CD4-positive, alpha-beta T cell (primary cell): ENCODE measurements at regions not wholly inside any gene's neighbourhood (a gene's known extent, or its start where the extent isn't known, plus 50 kb on each side); places are given as distances from the start of the nearest gene placed in this dataset.

ENCODE experiments used
- ATAC-seq: fragments of 200-7000 bp; cut with Tn5 transposase; one replicate; pipeline ENCODE4 v1.10.0; 2022; ENCODE audit warnings: mild to moderate bottlenecking; ENCODE audit not compliant: poor library complexity
- CTCF ChIA-PET: fragments of 350-600 bp; sonication (Branson Sonifier 250); formaldehyde crosslinking; loops from one replicate; lab custom pipeline; 2021; ENCODE audit warnings: antibody characterized with exemption, inconsistent platforms; lab: Charles Lee
- POLR2A ChIA-PET: fragments of 350-600 bp; sonication (Branson Sonifier 250); formaldehyde crosslinking; loops from one replicate; lab custom pipeline; 2021; ENCODE audit warnings: antibody characterized with exemption, inconsistent platforms; lab: Charles Lee
- DNase-seq, 14 experiments: peaks; one replicate each; pipeline ENCODE4 v3.0.0-alpha.2; 2013 to 2020; ENCODE audit warnings: mixed read lengths in 2 of 14
- H3K27ac ChIP-seq, 2 donors: one replicate each; pipeline versions ENCODE4 v1.5.1 to v1.7.0; 2013; ENCODE audit warnings: low read length in 2 of 2, low read depth in 1 of 2, mild to moderate bottlenecking in 1 of 2
- H3K27me3 ChIP-seq, 2 experiments: 1 replicate in 1 of 2; 2 replicates in 1 of 2; pipeline versions ENCODE4 v1.6.1 to v1.7.0; 2013; ENCODE audit warnings: low read length in 2 of 2, control low read depth in 1 of 2, mild to moderate bottlenecking in 1 of 2, moderate library complexity in 1 of 2; ENCODE audit not compliant: insufficient read depth in 2 of 2, control insufficient read depth in 1 of 2
- H3K36me3 ChIP-seq: one replicate; pipeline ENCODE4 v1.6.1; 2013; ENCODE audit warnings: low read length, control low read depth; ENCODE audit not compliant: insufficient read depth
- H3K4me1 ChIP-seq: one replicate; pipeline ENCODE4 v1.6.1; 2013; ENCODE audit warnings: low read length, control low read depth; ENCODE audit not compliant: insufficient read depth
- H3K4me3 ChIP-seq: one replicate; pipeline ENCODE4 v1.5.1; 2013; ENCODE audit warnings: mild to moderate bottlenecking, low read length, moderate library complexity
- H3K9me3 ChIP-seq, 2 experiments: 1 replicate in 1 of 2; 2 replicates in 1 of 2; pipeline versions ENCODE4 v1.6.1 to v1.7.0; 2013; ENCODE audit warnings: low read length in 2 of 2, mild to moderate bottlenecking in 2 of 2, control low read depth in 1 of 2, moderate library complexity in 1 of 2; ENCODE audit not compliant: control insufficient read depth in 1 of 2, insufficient read depth in 1 of 2
- H3K27ac Mint-ChIP-seq: one replicate; pipeline ENCODE4 v1.8.0; 2020; ENCODE audit warnings: mixed read lengths
- H3K27me3 Mint-ChIP-seq: one replicate; pipeline ENCODE4 v1.8.0; 2021; ENCODE audit warnings: mixed read lengths
- H3K36me3 Mint-ChIP-seq: one replicate; pipeline ENCODE4 v1.8.0; 2021; ENCODE audit warnings: low read depth, mixed read lengths
- H3K4me1 Mint-ChIP-seq: one replicate; pipeline ENCODE4 v1.8.0; 2021; ENCODE audit warnings: low read depth, mixed read lengths
- H3K4me3 Mint-ChIP-seq: one replicate; pipeline ENCODE4 v1.8.0; 2020; ENCODE audit warnings: mild to moderate bottlenecking, mixed read lengths
- H3K9me3 Mint-ChIP-seq: one replicate; pipeline ENCODE4 v1.8.0; 2020; ENCODE audit warnings: mixed read lengths
- CTCF ChIP-seq: fragments of 200-600 bp; IDR thresholded peaks from one replicate; pipeline ENCODE4 v1.8.0; 2022; ENCODE audit warnings: antibody characterized with exemption, mild to moderate bottlenecking
- intact Hi-C, 2 experiments: fragments of 100-400 bp; cut with DNase I in 1 of 2; cut with micrococcal nuclease in 1 of 2; formaldehyde crosslinking; loops; one replicate each; pipeline versions ENCODE4 v1.15.1 to v1.9.0; 2023 to 2025; cut with DNase I, micrococcal nuclease

GRCh38 chr3:19668163-19668562 lies 265.9 kb downstream of the EFHB start:
- Histone ChIP-seq H3K36me3 (no peaks in the 10 kb centered on the region), H3K27me3 (no peaks in the 10 kb centered on the region), H3K4me3 (no peak overlapping the region), H3K4me1 (no peaks in the 10 kb centered on the region), H3K27ac (no peak overlapping the region), H3K9me3 (peaks cover 0 to 9% of the 10 kb centered on the region in 2 experiments)
- no peaks in the 10 kb centered on the region for H3K4me1 Mint-ChIP-seq
- no peaks in the 10 kb centered on the region for H3K27me3 Mint-ChIP-seq
- H3K4me3 Mint-ChIP-seq = no peak overlapping the region
- TF ChIP-seq CTCF = no peak
- ATAC-seq (no peak), DNase-seq (no peak)
- no peaks in the 10 kb centered on the region for H3K36me3 Mint-ChIP-seq
- no peak overlapping the region for H3K27ac Mint-ChIP-seq
- POLR2A ChIA-PET = no interaction called here
- intact Hi-C loops = no loop called here
- H3K9me3 Mint-ChIP-seq = no peaks in the 10 kb centered on the region
- CTCF ChIA-PET = no interaction called here

- intact Hi-C loops = no loop called here
- no peak for TF ChIP-seq CTCF
- H3K4me3 ChIP-seq = no peak overlapping the region
- Mint-ChIP-seq H3K36me3 (no peaks in the 10 kb centered on the region), H3K4me1 (no peaks in the 10 kb centered on the region), H3K27ac (no peak overlapping the region), H3K9me3 (no peaks in the 10 kb centered on the region), H3K27me3 (no peaks in the 10 kb centered on the region), H3K4me3 (no peak overlapping the region)
- no peak for ATAC-seq
- no peaks in the 10 kb centered on the region for H3K36me3 ChIP-seq
- ChIA-PET CTCF (no interaction called here), POLR2A (no interaction called here)
- no peaks in the 10 kb centered on the region for H3K27me3 ChIP-seq
- no peaks in the 10 kb centered on the region for H3K4me1 ChIP-seq
- no peak for DNase-seq
- H3K27ac ChIP-seq = no peak overlapping the region
- no peaks in the 10 kb centered on the region for H3K9me3 ChIP-seq
These were observed 271.5 kb downstream of the EFHB start for GRCh38 chr3:19662486-19662885.

GRCh38 chr3:19652336-19652735 lies 281.7 kb downstream of the EFHB start:
- no peak for TF ChIP-seq CTCF
- Histone ChIP-seq H3K4me3 (no peak overlapping the region), H3K27ac (no peak overlapping the region), H3K9me3 (peaks cover 0 to 12% of the 10 kb centered on the region in 2 experiments), H3K36me3 (no peaks in the 10 kb centered on the region), H3K27me3 (no peaks in the 10 kb centered on the region), H3K4me1 (no peaks in the 10 kb centered on the region)
- no peaks in the 10 kb centered on the region for H3K27me3 Mint-ChIP-seq
- no peak for ATAC-seq
- no peak for DNase-seq
- no peak overlapping the region for H3K4me3 Mint-ChIP-seq
- no peaks in the 10 kb centered on the region for H3K4me1 Mint-ChIP-seq
- CTCF ChIA-PET = no interaction called here
- intact Hi-C loops = no loop called here
- POLR2A ChIA-PET = no interaction called here
- H3K9me3 Mint-ChIP-seq = peaks cover 28% of the 10 kb centered on the region
- no peak overlapping the region for H3K27ac Mint-ChIP-seq
- H3K36me3 Mint-ChIP-seq = no peaks in the 10 kb centered on the region
